OCI-LY1 (cell line): ENCODE measurements at regions not wholly inside any gene's neighbourhood (a gene's known extent, or its start where the extent isn't known, plus 50 kb on each side); places are given as distances from the start of the nearest gene placed in this dataset.
"Not testable (repeated sequence)": the region's sequence is repeated elsewhere in the genome, so short reads cannot be mapped to it uniquely, and the experiment has no call there.

ENCODE experiments used
- EZH2 ChIP-seq: fragments of 200-600 bp; sonication (generic), shearing (Covaris generic); IDR thresholded peaks from 2 replicates; pipeline ENCODE4 v1.8.0; 2017; ENCODE audit warnings: borderline replicate concordance, mixed run types, mild to moderate bottlenecking, antibody characterized with exemption, low read length, moderate library complexity, mixed read lengths
- TF ChIP-seq, protein P1 (sequence below): fragments of 200-600 bp; sonication (generic), shearing (Covaris generic); IDR thresholded peaks from 2 replicates; pipeline ENCODE4 v1.5.1; 2017; ENCODE audit warnings: mild to moderate bottlenecking, antibody characterized with exemption, low read length, moderate library complexity, mixed read lengths

DNA sequence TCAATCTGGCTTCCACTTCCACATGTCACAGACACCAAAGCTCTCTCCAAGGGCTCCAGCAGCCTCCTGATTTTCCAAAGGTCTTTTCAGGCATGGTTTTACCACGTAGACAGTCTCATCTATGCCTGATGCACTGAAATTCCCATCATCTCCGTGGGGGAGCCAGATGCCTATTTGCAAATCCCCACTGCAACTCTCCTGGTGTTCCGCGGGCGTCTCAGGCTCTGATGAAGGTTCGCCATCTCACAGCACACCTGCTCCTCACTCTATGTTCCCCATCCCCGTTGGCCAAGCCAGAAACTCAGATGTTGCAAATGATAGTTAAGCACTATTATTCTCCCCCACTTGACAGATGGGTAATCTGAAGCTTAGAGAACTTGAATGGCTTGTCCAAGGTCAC is 929.4 kb downstream of the SPATA31A6 start:
- TF ChIP-seq, protein P1, sequence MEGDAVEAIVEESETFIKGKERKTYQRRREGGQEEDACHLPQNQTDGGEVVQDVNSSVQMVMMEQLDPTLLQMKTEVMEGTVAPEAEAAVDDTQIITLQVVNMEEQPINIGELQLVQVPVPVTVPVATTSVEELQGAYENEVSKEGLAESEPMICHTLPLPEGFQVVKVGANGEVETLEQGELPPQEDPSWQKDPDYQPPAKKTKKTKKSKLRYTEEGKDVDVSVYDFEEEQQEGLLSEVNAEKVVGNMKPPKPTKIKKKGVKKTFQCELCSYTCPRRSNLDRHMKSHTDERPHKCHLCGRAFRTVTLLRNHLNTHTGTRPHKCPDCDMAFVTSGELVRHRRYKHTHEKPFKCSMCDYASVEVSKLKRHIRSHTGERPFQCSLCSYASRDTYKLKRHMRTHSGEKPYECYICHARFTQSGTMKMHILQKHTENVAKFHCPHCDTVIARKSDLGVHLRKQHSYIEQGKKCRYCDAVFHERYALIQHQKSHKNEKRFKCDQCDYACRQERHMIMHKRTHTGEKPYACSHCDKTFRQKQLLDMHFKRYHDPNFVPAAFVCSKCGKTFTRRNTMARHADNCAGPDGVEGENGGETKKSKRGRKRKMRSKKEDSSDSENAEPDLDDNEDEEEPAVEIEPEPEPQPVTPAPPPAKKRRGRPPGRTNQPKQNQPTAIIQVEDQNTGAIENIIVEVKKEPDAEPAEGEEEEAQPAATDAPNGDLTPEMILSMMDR: not testable (repeated sequence)
- TF ChIP-seq EZH2: not testable (repeated sequence)
